SK-N-SH (cell line): ENCODE measurements at regions not wholly inside any gene's neighbourhood (a gene's known extent, or its start where the extent isn't known, plus 50 kb on each side); places are given as distances from the start of the nearest gene placed in this dataset.

Experiments
- CTCF ChIA-PET: fragments of 300-600, 350-600 bp; formaldehyde crosslinking; extraction: SDS; loops from one replicate; lab custom pipeline; 2021; lab: Yijun Ruan, JAX
- POLR2A ChIA-PET: fragments of 350-600 bp; sonication (Branson Sonifier 250); formaldehyde crosslinking; extraction: SDS; loops from one replicate; lab custom pipeline; 2020; ENCODE audit warnings: antibody characterized with exemption, inconsistent platforms; lab: Yijun Ruan, JAX
- DNase-seq: peaks from one replicate; pipeline ENCODE4 v3.0.0; 2012
- H2AFZ ChIP-seq: fragments of 200-600 bp; sonication (generic); 2 replicates; pipeline ENCODE4 v1.8.1; 2016; ENCODE audit warnings: antibody characterized with exemption, mild to moderate bottlenecking, low read depth
- H3F3A ChIP-seq: fragments of 200-600 bp; sonication (generic); replicated peaks from 2 replicates; pipeline ENCODE3; 2016; ENCODE audit warnings: antibody characterized with exemption, mild to moderate bottlenecking; ENCODE audit not compliant: insufficient read depth
- H3K27ac ChIP-seq, 2 experiments: fragments of 200-500 bp in 1 of 2; fragments of 200-600 bp in 1 of 2; sonication (Bioruptor generic) in 1 of 2; sonication (generic), shearing (Covaris generic) in 1 of 2; 2 replicates each; pipeline versions ENCODE4 v1.5.1 to v1.6.1; 2014 to 2016; ENCODE audit warnings: low read depth in 2 of 2, inconsistent platforms in 1 of 2, low read length in 1 of 2, mild to moderate bottlenecking in 1 of 2, mixed read lengths in 1 of 2
- H3K27me3 ChIP-seq: fragments of 200-600 bp; sonication (generic), shearing (Covaris generic); 2 replicates; pipeline ENCODE4 v1.6.1; 2016; ENCODE audit warnings: mixed run types; ENCODE audit not compliant: insufficient read depth
- H3K36me3 ChIP-seq, 2 experiments: fragments of 200-500 bp in 1 of 2; fragments of 200-600 bp in 1 of 2; sonication (Bioruptor generic) in 1 of 2; sonication (generic) in 1 of 2; replicated peaks in 1 of 2; 2 replicates each; pipeline versions ENCODE3 to v1.5.1; 2014 to 2016; ENCODE audit warnings: low read length in 1 of 2, mild to moderate bottlenecking in 1 of 2; ENCODE audit not compliant: insufficient read depth in 2 of 2, control insufficient read depth in 1 of 2
- H3K4me1 ChIP-seq, 2 experiments: fragments of 200-500 bp in 1 of 2; fragments of 200-600 bp in 1 of 2; sonication (Bioruptor generic) in 1 of 2; sonication (generic), shearing (Covaris generic) in 1 of 2; 2 replicates each; pipeline versions ENCODE4 v1.5.1 to v1.6.1; 2014 to 2016; ENCODE audit warnings: low read depth in 1 of 2, low read length in 1 of 2, mixed run types in 1 of 2; ENCODE audit not compliant: insufficient read depth in 2 of 2, control insufficient read depth in 1 of 2
- H3K4me2 ChIP-seq: fragments of 200-600 bp; sonication (generic), shearing (Covaris generic); 2 replicates; pipeline ENCODE4 v1.6.1; 2017; ENCODE audit warnings: mixed run types
- H3K4me3 ChIP-seq, 2 experiments: fragments of 200-500 bp in 1 of 2; fragments of 200-600 bp in 1 of 2; sonication (Bioruptor generic) in 1 of 2; sonication (generic), shearing (Covaris generic) in 1 of 2; 2 replicates each; pipeline versions ENCODE4 v1.5.1 to v1.8.1; 2014 to 2016; ENCODE audit warnings: low read depth in 2 of 2, inconsistent platforms in 1 of 2, low read length in 1 of 2, mild to moderate bottlenecking in 1 of 2, mixed read lengths in 1 of 2, moderate library complexity in 1 of 2
- H3K79me2 ChIP-seq: fragments of 200-600 bp; sonication (generic); 2 replicates; pipeline ENCODE4 v1.8.1; 2017; ENCODE audit warnings: mild to moderate bottlenecking; ENCODE audit not compliant: insufficient read depth
- H3K9ac ChIP-seq: fragments of 200-600 bp; sonication (generic); 2 replicates; pipeline ENCODE4 v1.6.1; 2017; ENCODE audit warnings: mixed run types
- H3K9me2 ChIP-seq: fragments of 200-600 bp; sonication (generic); 2 replicates; pipeline ENCODE4 v1.6.1; 2017; ENCODE audit warnings: mixed run types
- H3K9me3 ChIP-seq: fragments of 200-600 bp; sonication (generic); 2 replicates; pipeline ENCODE4 v1.6.1; 2017; ENCODE audit warnings: mixed run types, mild to moderate bottlenecking, moderate library complexity
- H4K20me1 ChIP-seq: fragments of 200-600 bp; sonication (generic); 2 replicates; pipeline ENCODE4 v1.6.1; 2017; ENCODE audit warnings: mild to moderate bottlenecking, mixed run types; ENCODE audit not compliant: insufficient read depth
- CHD2 ChIP-seq: fragments of 150-350 bp; IDR thresholded peaks from 2 replicates; pipeline ENCODE4 v1.6.1; 2018; ENCODE audit warnings: low read length; ENCODE audit not compliant: partially characterized antibody
- FOXJ3 ChIP-seq: sonication (generic); formaldehyde crosslinking; IDR thresholded peaks from 2 replicates; pipeline ENCODE4 v1.5.1; 2020; ENCODE audit warnings: mild to moderate bottlenecking, missing genetic modification reagents
- FOXM1 ChIP-seq: IDR thresholded peaks from 2 replicates; pipeline ENCODE4 v1.4.0; 2012; ENCODE audit warnings: low read depth, mild to moderate bottlenecking
- GABPA ChIP-seq: IDR thresholded peaks from 2 replicates; pipeline ENCODE4 v1.4.0; 2012; ENCODE audit warnings: low read depth, mild to moderate bottlenecking
- JUND ChIP-seq: IDR thresholded peaks from 2 replicates; pipeline ENCODE4 v1.4.0; 2012
- MAX ChIP-seq: IDR thresholded peaks from 2 replicates; pipeline ENCODE4 v1.4.0; 2012; ENCODE audit warnings: low read depth
- NFIC ChIP-seq: IDR thresholded peaks from 2 replicates; pipeline ENCODE4 v1.4.0; 2012; ENCODE audit warnings: borderline replicate concordance
- PBX3 ChIP-seq: IDR thresholded peaks from 2 replicates; pipeline ENCODE4; 2012
- RAD21 ChIP-seq: IDR thresholded peaks from 2 replicates; pipeline ENCODE4 v1.6.1; 2012; ENCODE audit warnings: mild to moderate bottlenecking, low read length
- SIN3A ChIP-seq: IDR thresholded peaks from 2 replicates; pipeline ENCODE4 v1.6.1; 2012; ENCODE audit warnings: low read depth, mild to moderate bottlenecking, low read length, moderate library complexity, borderline replicate concordance
- TCF12 ChIP-seq: IDR thresholded peaks from 2 replicates; pipeline ENCODE4 v1.4.0; 2012
- USF1 ChIP-seq: IDR thresholded peaks from 2 replicates; pipeline ENCODE4 v1.4.0; 2012; ENCODE audit warnings: low read depth, borderline replicate concordance
- YY1 ChIP-seq: IDR thresholded peaks from 2 replicates; pipeline ENCODE4 v1.4.0; 2012; ENCODE audit warnings: low read depth, mild to moderate bottlenecking
- WGBS: methylation state at CpG from one replicate; pipeline ENCODE4 v1.1.6; 2017; ENCODE audit warnings: low lambda C conversion rate; 5-methylcytosine and 5-hydroxymethylcytosine counted together

GRCh38 chr7:69398986-69399385 is 199.3 kb upstream of the AUTS2 start:
- H3K4me2 ChIP-seq, result no peak overlapping the region
- no peak for TF ChIP-seq NFIC
- no peak for TF ChIP-seq PBX3
- TF ChIP-seq CHD2, result no peak
- no peak for TF ChIP-seq JUND
- TF ChIP-seq RAD21, result no peak
- TF ChIP-seq GABPA, result no peak
- no peak for TF ChIP-seq SIN3A
- TF ChIP-seq MAX, result no peak
- no peak for TF ChIP-seq FOXJ3
- TF ChIP-seq USF1, result no peak

GRCh38 chr7:69399401-69399800 is 198.9 kb upstream of the AUTS2 start:
- Histone ChIP-seq H4K20me1 (no peaks in the 10 kb centered on the region), H3K79me2 (no peaks in the 10 kb centered on the region), H3K27ac (peak overlapping the region in 1 of 2 experiments; percentile 10; a peak in 1 of 4 replicates), H3K36me3 (no peaks in the 10 kb centered on the region), H3K4me1 (peaks cover 0 to 25% of the 10 kb centered on the region in 2 experiments; a peak in 2 of 4 replicates), H3K9me3 (no peaks in the 10 kb centered on the region), H3K27me3 (no peaks in the 10 kb centered on the region), H3K9me2 (no peaks in the 10 kb centered on the region), H3K4me3 (no peak overlapping the region), H3K9ac (no peak overlapping the region), H3K4me2 (no peak overlapping the region), H2AFZ (no peak overlapping the region; the same call in 1 of the 2 replicates), H3F3A (peaks cover 15% of the 10 kb centered on the region)
- DNase-seq, result peak; percentile 42
- ChIA-PET CTCF (interaction anchor here (0.5 to 1.6 kb wide), 4 partner anchors 8 to 1915 kb away, joined by 3 to 5 read pairs (median 3); no protein-coding TSS in a partner anchor), POLR2A (no interaction called here)
- TF ChIP-seq TCF12, result 0 out of 2 replicates have a peak, but pooled peaks have one; percentile 27
- TF ChIP-seq PBX3, result 0 out of 2 replicates have a peak, but pooled peaks have one; percentile 7
- no peak for TF ChIP-seq YY1
- TF ChIP-seq JUND, result peak; percentile 32; the same call in 1 of the 2 replicates
- no peak for TF ChIP-seq FOXM1

More at GRCh38 chr7:69398986-69399385, 199.3 kb upstream of the AUTS2 start:
- peak; percentile 29 for DNase-seq
- CTCF ChIA-PET, result interaction anchor here (0.5 to 1.6 kb wide), 4 partner anchors 9 to 1915 kb away, joined by 3 to 5 read pairs (median 3); no protein-coding TSS in a partner anchor
- no peak overlapping the region for H3K9ac ChIP-seq
- no peaks in the 10 kb centered on the region for H3K36me3 ChIP-seq
- H2AFZ ChIP-seq, result no peak overlapping the region
- H4K20me1 ChIP-seq, result no peaks in the 10 kb centered on the region
- 76% methylated on average over 4 of the region's 4 CpGs for WGBS
- H3F3A ChIP-seq, result peaks cover 15% of the 10 kb centered on the region
- H3K27ac ChIP-seq, result peak overlapping the region in 1 of 2 experiments; percentile 10; a peak in 1 of 4 replicates
- H3K9me2 ChIP-seq, result no peaks in the 10 kb centered on the region
- no peaks in the 10 kb centered on the region for H3K79me2 ChIP-seq
- H3K4me1 ChIP-seq, result peaks cover 0 to 26% of the 10 kb centered on the region in 2 experiments; a peak in 2 of 4 replicates
- H3K27me3 ChIP-seq, result no peaks in the 10 kb centered on the region
- no peak overlapping the region for H3K4me3 ChIP-seq
- no peaks in the 10 kb centered on the region for H3K9me3 ChIP-seq
- POLR2A ChIA-PET, result no interaction called here
